Mesendoderm (in vitro differentiated cells): ENCODE measurements at regions not wholly inside any gene's neighbourhood (a gene's known extent, or its start where the extent isn't known, plus 50 kb on each side); places are given as distances from the start of the nearest gene placed in this dataset.

Experiments
- DNase-seq: peaks from one replicate; pipeline ENCODE4 v3.0.0; 2013
- H2AK5ac ChIP-seq: 2 replicates; pipeline ENCODE4 v1.6.1; 2013; ENCODE audit warnings: low read length, inconsistent platforms
- H2BK120ac ChIP-seq: 2 replicates; pipeline ENCODE4 v1.6.1; 2013; ENCODE audit warnings: low read depth, mild to moderate bottlenecking, low read length, moderate library complexity, mixed read lengths
- H2BK15ac ChIP-seq: replicated peaks from 2 replicates; pipeline ENCODE4 v1.6.1; 2013; ENCODE audit warnings: low read depth, mild to moderate bottlenecking, moderate library complexity
- H2BK5ac ChIP-seq: 2 replicates; pipeline ENCODE4 v1.6.1; 2013; ENCODE audit warnings: low read length, inconsistent platforms
- H3K18ac ChIP-seq: 2 replicates; pipeline ENCODE4 v1.6.1; 2013; ENCODE audit warnings: mild to moderate bottlenecking, low read length, mixed read lengths
- H3K23ac ChIP-seq: one replicate; pipeline ENCODE4 v1.6.1; 2013; ENCODE audit warnings: low read length
- H3K27ac ChIP-seq: 2 replicates; pipeline ENCODE4 v1.5.1; 2013; ENCODE audit warnings: low read depth, mild to moderate bottlenecking, inconsistent platforms, low read length, moderate library complexity
- H3K27me3 ChIP-seq: 2 replicates; pipeline ENCODE4 v1.6.1; 2013; ENCODE audit warnings: low read length, control low read depth, mild to moderate bottlenecking, inconsistent platforms; ENCODE audit not compliant: insufficient read depth, poor library complexity
- H3K36me3 ChIP-seq: 2 replicates; pipeline ENCODE4 v1.6.1; 2013; ENCODE audit warnings: low read length, inconsistent platforms; ENCODE audit not compliant: control insufficient read depth, insufficient read depth
- H3K4ac ChIP-seq: one replicate; pipeline ENCODE4 v1.6.1; 2013; ENCODE audit warnings: low read depth, mild to moderate bottlenecking, low read length, moderate library complexity
- H3K4me1 ChIP-seq: 2 replicates; pipeline ENCODE4 v1.6.1; 2013; ENCODE audit warnings: low read depth, low read length, inconsistent platforms; ENCODE audit not compliant: control insufficient read depth
- H3K4me2 ChIP-seq: 2 replicates; pipeline ENCODE4 v1.6.1; 2013; ENCODE audit warnings: low read length
- H3K4me3 ChIP-seq: 2 replicates; pipeline ENCODE4 v1.5.1; 2013; ENCODE audit warnings: mild to moderate bottlenecking, low read length
- H3K56ac ChIP-seq: one replicate; pipeline ENCODE4 v1.6.1; 2013; ENCODE audit warnings: low read length
- H3K79me1 ChIP-seq: 2 replicates; pipeline ENCODE4 v1.6.1; 2013; ENCODE audit warnings: low read length, inconsistent platforms
- H3K79me2 ChIP-seq: 2 replicates; pipeline ENCODE4 v1.6.1; 2013; ENCODE audit warnings: mild to moderate bottlenecking, low read length; ENCODE audit not compliant: control insufficient read depth, insufficient read depth
- H3K9ac ChIP-seq: 2 replicates; pipeline ENCODE4 v1.6.1; 2013; ENCODE audit warnings: low read length, inconsistent platforms
- H4K5ac ChIP-seq: one replicate; pipeline ENCODE4 v1.6.1; 2013; ENCODE audit warnings: low read length
- H4K8ac ChIP-seq: one replicate; pipeline ENCODE4 v1.6.1; 2013; ENCODE audit warnings: low read depth, mild to moderate bottlenecking, control low read depth, low read length, moderate library complexity
- WGBS: extraction: QIAGEN DNeasy Blood & Tissue Kit; methylation state at CpG from one replicate; pipeline ENCODE4 v1.1.7; 2013; ENCODE audit warnings: low lambda C conversion rate, missing lambda C conversion rate; ENCODE audit not compliant: insufficient coverage; ENCODE audit errors: extremely low coverage; 5-methylcytosine and 5-hydroxymethylcytosine counted together

- Histone ChIP-seq H3K4me3 (no peak overlapping the region), H3K56ac (peak overlapping the region; percentile 68), H2BK120ac (no peak overlapping the region), H3K9ac (no peak overlapping the region), H3K27me3 (no peaks in the 10 kb centered on the region), H3K79me2 (no peaks in the 10 kb centered on the region), H4K5ac (no peak overlapping the region), H3K4me2 (no peak overlapping the region), H3K4me1 (peaks cover 14% of the 10 kb centered on the region), H2BK5ac (peak overlapping the region; percentile 29), H3K27ac (no peak overlapping the region), H4K8ac (no peak overlapping the region), H3K4ac (no peak overlapping the region), H3K36me3 (no peaks in the 10 kb centered on the region), H3K18ac (peak overlapping the region; percentile 11), H3K79me1 (no peaks in the 10 kb centered on the region), H3K23ac (no peak overlapping the region), H2BK15ac (no peak overlapping the region), H2AK5ac (no peak overlapping the region)
- WGBS, result no CpG with 5 or more reads among the region's 15 CpGs
- peak; percentile 90 for DNase-seq
Measured at GRCh38 chr1:47686731-47687630, 249.1 kb downstream of the FOXD2 start.

GRCh38 chr1:47687631-47688460 lies 250.0 kb downstream of the FOXD2 start:
- peak overlapping the region; percentile 26 for H3K27ac ChIP-seq
- H3K9ac ChIP-seq, result no peak overlapping the region
- H3K27me3 ChIP-seq, result no peaks in the 10 kb centered on the region
- H4K8ac ChIP-seq, result peak overlapping the region; percentile 59
- WGBS, result no CpG with 5 or more reads among the region's 24 CpGs
- H3K4me3 ChIP-seq, result no peak overlapping the region
- peak overlapping the region; percentile 36 for H2BK5ac ChIP-seq
- H3K36me3 ChIP-seq, result no peaks in the 10 kb centered on the region
- no peak overlapping the region for H4K5ac ChIP-seq
- no peak overlapping the region for H2BK15ac ChIP-seq
- peak overlapping the region; percentile 43 for H3K18ac ChIP-seq
- peaks cover 14% of the 10 kb centered on the region for H3K4me1 ChIP-seq
- peak overlapping the region; percentile 68 for H3K56ac ChIP-seq
- H3K4ac ChIP-seq, result peak overlapping the region; percentile 63
- H2AK5ac ChIP-seq, result no peak overlapping the region
- DNase-seq, result peak; percentile 57
- no peak overlapping the region for H3K4me2 ChIP-seq
- H3K23ac ChIP-seq, result no peak overlapping the region
- no peaks in the 10 kb centered on the region for H3K79me2 ChIP-seq
- no peak overlapping the region for H2BK120ac ChIP-seq
- no peaks in the 10 kb centered on the region for H3K79me1 ChIP-seq

GRCh38 chr1:47688461-47689296 lies 250.8 kb downstream of the FOXD2 start:
- Histone ChIP-seq H3K4me1 (peaks cover 14% of the 10 kb centered on the region), H3K23ac (no peak overlapping the region), H2BK15ac (no peak overlapping the region), H3K27me3 (no peaks in the 10 kb centered on the region), H3K4ac (peak overlapping the region; percentile 63), H2AK5ac (no peak overlapping the region), H4K5ac (no peak overlapping the region), H3K4me3 (no peak overlapping the region), H3K79me2 (no peaks in the 10 kb centered on the region), H3K79me1 (no peaks in the 10 kb centered on the region), H3K4me2 (no peak overlapping the region), H3K27ac (no peak overlapping the region), H3K36me3 (no peaks in the 10 kb centered on the region), H2BK120ac (no peak overlapping the region), H3K56ac (peak overlapping the region; percentile 19), H2BK5ac (no peak overlapping the region), H3K9ac (no peak overlapping the region), H3K18ac (peak overlapping the region; percentile 43), H4K8ac (no peak overlapping the region)
- no CpG with 5 or more reads among the region's 19 CpGs for WGBS
- DNase-seq, result no peak

- Histone ChIP-seq H2AK5ac (no peak overlapping the region), H3K36me3 (no peaks in the 10 kb centered on the region), H3K18ac (no peak overlapping the region), H3K79me1 (no peaks in the 10 kb centered on the region), H3K27ac (no peak overlapping the region), H2BK15ac (no peak overlapping the region), H3K4me2 (no peak overlapping the region), H3K23ac (no peak overlapping the region), H3K79me2 (no peaks in the 10 kb centered on the region), H3K27me3 (no peaks in the 10 kb centered on the region), H2BK5ac (no peak overlapping the region), H3K4me3 (no peak overlapping the region), H4K8ac (no peak overlapping the region), H3K56ac (no peak overlapping the region), H3K9ac (no peak overlapping the region), H4K5ac (no peak overlapping the region), H3K4me1 (peaks cover 14% of the 10 kb centered on the region), H2BK120ac (no peak overlapping the region), H3K4ac (no peak overlapping the region)
- WGBS, result no CpG with 5 or more reads among the region's 11 CpGs
- DNase-seq, result no peak
Measured at GRCh38 chr1:47689894-47690293, 252.1 kb downstream of the FOXD2 start.

- Histone ChIP-seq H4K5ac (no peak overlapping the region), H2BK15ac (no peak overlapping the region), H4K8ac (no peak overlapping the region), H3K4ac (no peak overlapping the region), H3K56ac (no peak overlapping the region), H3K27me3 (no peaks in the 10 kb centered on the region), H3K23ac (no peak overlapping the region), H2AK5ac (no peak overlapping the region), H2BK5ac (no peak overlapping the region), H3K4me1 (peaks cover 14% of the 10 kb centered on the region), H3K27ac (no peak overlapping the region), H3K9ac (no peak overlapping the region), H3K4me2 (no peak overlapping the region), H3K18ac (no peak overlapping the region), H3K79me2 (no peaks in the 10 kb centered on the region), H3K36me3 (no peaks in the 10 kb centered on the region), H3K79me1 (no peaks in the 10 kb centered on the region), H2BK120ac (no peak overlapping the region), H3K4me3 (no peak overlapping the region)
- DNase-seq, result no peak
- WGBS, result no CpG with 5 or more reads among the region's 15 CpGs
Measured at GRCh38 chr1:47690341-47691250, 252.8 kb downstream of the FOXD2 start.
